ENCODE measurements at regions not wholly inside any gene's neighbourhood (a gene's known extent, or its start where the extent isn't known, plus 50 kb on each side); places are given as distances from the start of the nearest gene placed in this dataset.

DNA sequence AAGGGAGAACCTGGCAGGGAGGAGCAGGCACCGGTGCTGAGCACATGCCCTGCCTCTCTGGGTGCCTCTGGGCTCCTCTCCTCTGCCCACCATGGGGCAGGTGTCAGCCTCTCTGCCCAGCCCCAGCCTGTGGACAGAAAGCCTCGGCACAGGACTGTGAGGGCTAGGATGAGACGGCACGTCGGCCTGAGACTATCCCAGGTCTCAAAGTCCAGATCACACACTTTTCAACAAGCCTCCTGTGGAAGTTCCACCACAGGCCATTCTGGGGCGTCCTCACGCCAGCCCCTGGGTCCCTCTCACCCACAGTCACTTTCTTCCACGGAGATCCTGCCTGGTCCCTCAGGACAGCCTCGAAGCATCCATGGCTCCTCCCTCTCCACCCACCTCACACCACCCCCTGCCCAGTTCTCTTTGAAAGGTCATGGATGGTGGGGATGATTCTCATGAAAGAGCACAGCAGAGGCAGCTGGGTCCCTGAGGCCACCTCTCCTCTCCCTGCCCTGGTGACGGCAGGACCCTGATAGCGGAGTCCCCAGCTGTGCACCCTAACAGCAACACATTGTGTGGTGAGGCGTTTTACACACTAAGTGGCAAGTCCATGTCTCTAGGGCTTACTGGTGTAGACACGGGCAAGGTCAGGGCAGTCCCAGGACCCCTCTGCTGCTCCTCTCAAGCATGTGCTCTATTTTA lies 569.4 kb upstream of the SALL3 start:
- Histone ChIP-seq H3K4me3 (replicated peaks in 1 of 4; ENCODE audit: control extremely low read depth in 1 of 4, insufficient read depth in 1 of 4, low read depth in 3 of 4, low read length in 4 of 4) (no peak overlapping the region), H4K20me1 (ENCODE audit: control insufficient read depth, extremely low read depth, insufficient read depth, low read length) (no peaks in the 10 kb centered on the region), H2AFZ (ENCODE audit: low read length) (no peak overlapping the region), H3K9ac (ENCODE audit: insufficient read depth, low read length) (no peak overlapping the region), H3K27ac (ENCODE audit: insufficient read depth, low read length) (no peak overlapping the region), H3K4me2 (ENCODE audit: extremely low read depth, insufficient read depth, low read length) (no peak overlapping the region), H3K4me1 (ENCODE audit: control insufficient read depth, extremely low read depth, insufficient read depth, low read length) (no peaks in the 10 kb centered on the region), H3K9me3 (ENCODE audit: control insufficient read depth, insufficient read depth, low read depth, low read length) (no peaks in the 10 kb centered on the region), H3K36me3 (ENCODE audit: control insufficient read depth, insufficient read depth, low read length) (no peaks in the 10 kb centered on the region), H3K79me2 (ENCODE audit: control insufficient read depth, insufficient read depth, low read length) (no peaks in the 10 kb centered on the region), H3K27me3 (ENCODE audit: control insufficient read depth, insufficient read depth, low read length) (no peaks in the 10 kb centered on the region)
- no peak for TF ChIP-seq EZH2 (IDR thresholded peaks at IDR 0.05; ENCODE audit: low read length, missing control alignments)
- TF ChIP-seq, protein P1, sequence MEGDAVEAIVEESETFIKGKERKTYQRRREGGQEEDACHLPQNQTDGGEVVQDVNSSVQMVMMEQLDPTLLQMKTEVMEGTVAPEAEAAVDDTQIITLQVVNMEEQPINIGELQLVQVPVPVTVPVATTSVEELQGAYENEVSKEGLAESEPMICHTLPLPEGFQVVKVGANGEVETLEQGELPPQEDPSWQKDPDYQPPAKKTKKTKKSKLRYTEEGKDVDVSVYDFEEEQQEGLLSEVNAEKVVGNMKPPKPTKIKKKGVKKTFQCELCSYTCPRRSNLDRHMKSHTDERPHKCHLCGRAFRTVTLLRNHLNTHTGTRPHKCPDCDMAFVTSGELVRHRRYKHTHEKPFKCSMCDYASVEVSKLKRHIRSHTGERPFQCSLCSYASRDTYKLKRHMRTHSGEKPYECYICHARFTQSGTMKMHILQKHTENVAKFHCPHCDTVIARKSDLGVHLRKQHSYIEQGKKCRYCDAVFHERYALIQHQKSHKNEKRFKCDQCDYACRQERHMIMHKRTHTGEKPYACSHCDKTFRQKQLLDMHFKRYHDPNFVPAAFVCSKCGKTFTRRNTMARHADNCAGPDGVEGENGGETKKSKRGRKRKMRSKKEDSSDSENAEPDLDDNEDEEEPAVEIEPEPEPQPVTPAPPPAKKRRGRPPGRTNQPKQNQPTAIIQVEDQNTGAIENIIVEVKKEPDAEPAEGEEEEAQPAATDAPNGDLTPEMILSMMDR (conservative IDR thresholded peaks at IDR 0.05 in 1 of 2, IDR thresholded peaks at IDR 0.05 in 1 of 2; ENCODE audit: low read depth in 1 of 2, low read length in 2 of 2) = no peak
- no peak for DNase-seq (ENCODE audit: low read depth in 2 of 2)

GRCh38 chr18:78411539-78411938 lies 568.1 kb upstream of the SALL3 start:
- no peak overlapping the region for H3K4me3 ChIP-seq (replicated peaks in 1 of 4; ENCODE audit: control extremely low read depth in 1 of 4, insufficient read depth in 1 of 4, low read depth in 3 of 4, low read length in 4 of 4)
- no peak overlapping the region for H3K9ac ChIP-seq (ENCODE audit: insufficient read depth, low read length)
- no peaks in the 10 kb centered on the region for H3K27me3 ChIP-seq (ENCODE audit: control insufficient read depth, insufficient read depth, low read length)
- H2AFZ ChIP-seq (ENCODE audit: low read length) = no peak overlapping the region
- H3K27ac ChIP-seq (ENCODE audit: insufficient read depth, low read length) = no peak overlapping the region
- H3K4me1 ChIP-seq (ENCODE audit: control insufficient read depth, extremely low read depth, insufficient read depth, low read length) = no peaks in the 10 kb centered on the region
- no peak for DNase-seq (ENCODE audit: low read depth in 2 of 2)
- no peak overlapping the region for H3K4me2 ChIP-seq (ENCODE audit: extremely low read depth, insufficient read depth, low read length)
- H3K79me2 ChIP-seq (ENCODE audit: control insufficient read depth, insufficient read depth, low read length) = no peaks in the 10 kb centered on the region
- H3K9me3 ChIP-seq (ENCODE audit: control insufficient read depth, insufficient read depth, low read depth, low read length) = no peaks in the 10 kb centered on the region
- no peaks in the 10 kb centered on the region for H3K36me3 ChIP-seq (ENCODE audit: control insufficient read depth, insufficient read depth, low read length)
- TF ChIP-seq, protein P1 (conservative IDR thresholded peaks at IDR 0.05 in 1 of 2, IDR thresholded peaks at IDR 0.05 in 1 of 2; ENCODE audit: low read depth in 1 of 2, low read length in 2 of 2) = no peak
- no peak for TF ChIP-seq EZH2 (IDR thresholded peaks at IDR 0.05; ENCODE audit: low read length, missing control alignments)
- H4K20me1 ChIP-seq (ENCODE audit: control insufficient read depth, extremely low read depth, insufficient read depth, low read length) = no peaks in the 10 kb centered on the region

DNA sequence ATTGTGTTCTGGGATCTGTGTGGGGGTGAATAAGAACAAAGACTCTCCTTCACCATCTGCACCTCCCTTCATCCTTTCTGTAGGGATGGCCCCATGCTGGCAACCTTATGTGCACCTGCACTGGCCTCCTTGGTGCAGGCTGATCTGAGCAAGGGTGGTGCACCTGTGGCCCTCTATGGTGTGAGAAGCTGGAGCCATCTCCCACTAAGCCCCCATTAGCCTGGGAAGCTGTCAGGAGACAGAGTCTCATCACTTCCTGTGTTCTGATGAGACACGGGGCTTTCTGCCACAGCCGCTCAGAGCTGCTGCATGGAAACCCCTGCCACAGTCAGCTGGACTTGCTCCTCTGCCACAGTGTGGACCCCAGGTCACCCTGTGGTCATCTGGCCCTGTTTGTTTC lies 565.3 kb upstream of the SALL3 start:
- no peak overlapping the region for H3K9ac ChIP-seq (ENCODE audit: insufficient read depth, low read length)
- no peaks in the 10 kb centered on the region for H3K36me3 ChIP-seq (ENCODE audit: control insufficient read depth, insufficient read depth, low read length)
- no peak for DNase-seq (ENCODE audit: low read depth in 2 of 2)
- no peaks in the 10 kb centered on the region for H3K79me2 ChIP-seq (ENCODE audit: control insufficient read depth, insufficient read depth, low read length)
- no peak overlapping the region for H3K27ac ChIP-seq (ENCODE audit: insufficient read depth, low read length)
- H3K4me1 ChIP-seq (ENCODE audit: control insufficient read depth, extremely low read depth, insufficient read depth, low read length) = no peaks in the 10 kb centered on the region
- no peak overlapping the region for H3K4me3 ChIP-seq (replicated peaks in 1 of 4; ENCODE audit: control extremely low read depth in 1 of 4, insufficient read depth in 1 of 4, low read depth in 3 of 4, low read length in 4 of 4)
- H3K4me2 ChIP-seq (ENCODE audit: extremely low read depth, insufficient read depth, low read length) = no peak overlapping the region
- TF ChIP-seq, protein P1 (conservative IDR thresholded peaks at IDR 0.05 in 1 of 2, IDR thresholded peaks at IDR 0.05 in 1 of 2; ENCODE audit: low read depth in 1 of 2, low read length in 2 of 2) = no peak
- TF ChIP-seq EZH2 (IDR thresholded peaks at IDR 0.05; ENCODE audit: low read length, missing control alignments) = no peak
- H3K27me3 ChIP-seq (ENCODE audit: control insufficient read depth, insufficient read depth, low read length) = no peaks in the 10 kb centered on the region
- H3K9me3 ChIP-seq (ENCODE audit: control insufficient read depth, insufficient read depth, low read depth, low read length) = no peaks in the 10 kb centered on the region
- no peak overlapping the region for H2AFZ ChIP-seq (ENCODE audit: low read length)
- no peaks in the 10 kb centered on the region for H4K20me1 ChIP-seq (ENCODE audit: control insufficient read depth, extremely low read depth, insufficient read depth, low read length)

All from fibroblast of lung (primary cell).